H54 (cell line): ENCODE measurements at regions not wholly inside any gene's neighbourhood (a gene's known extent, or its start where the extent isn't known, plus 50 kb on each side); places are given as distances from the start of the nearest gene placed in this dataset.

Source experiments
- DNase-seq: peaks from one replicate; pipeline ENCODE4 v3.0.0; 2011; ENCODE audit warnings: low spot score, mixed read lengths; ENCODE audit not compliant: insufficient read length
- FAIRE-seq: peaks from 3 replicates; lab custom pipeline; 2011; peaks lifted over from hg19 to GRCh38; lab: Jason Lieb, UNC
- POLR2A ChIP-seq: IDR thresholded peaks from 2 replicates; pipeline ENCODE4 v1.6.1; 2011; ENCODE audit warnings: low read depth, mild to moderate bottlenecking, low read length

DNA sequence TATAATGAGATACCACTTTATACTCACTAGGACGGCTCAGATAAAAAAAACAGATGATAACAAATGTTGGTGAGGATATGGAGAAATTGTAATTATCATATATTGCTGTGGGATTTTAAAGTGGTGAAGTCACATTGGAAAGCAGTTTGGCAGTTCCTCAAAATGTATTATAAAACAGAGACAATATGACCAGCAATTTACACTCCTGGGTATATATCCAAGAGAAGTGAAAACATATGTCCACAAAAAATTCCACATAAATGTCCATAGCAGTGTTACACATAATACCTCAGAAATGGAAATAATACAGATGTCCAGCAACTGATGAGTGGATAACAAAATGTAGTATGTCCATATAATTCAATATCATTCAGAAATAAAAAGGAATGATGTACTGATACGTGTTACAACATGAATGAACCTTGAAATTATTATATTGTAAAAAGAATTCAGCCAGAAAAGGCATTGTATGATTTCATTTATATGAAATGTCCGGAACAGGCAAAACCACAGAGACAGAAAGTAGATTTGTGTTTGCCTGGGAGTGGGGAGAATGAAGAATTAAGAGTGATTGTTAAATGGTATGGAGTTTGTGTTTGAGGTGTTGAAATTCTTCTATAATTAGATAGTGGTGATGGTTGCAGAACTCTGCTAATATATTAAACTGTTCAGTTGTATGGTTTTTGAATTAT is 220.9 kb downstream of the SLC7A11 start:
- DNase-seq (no peak), FAIRE-seq (no peak)
- TF ChIP-seq POLR2A, result no peak

DNA sequence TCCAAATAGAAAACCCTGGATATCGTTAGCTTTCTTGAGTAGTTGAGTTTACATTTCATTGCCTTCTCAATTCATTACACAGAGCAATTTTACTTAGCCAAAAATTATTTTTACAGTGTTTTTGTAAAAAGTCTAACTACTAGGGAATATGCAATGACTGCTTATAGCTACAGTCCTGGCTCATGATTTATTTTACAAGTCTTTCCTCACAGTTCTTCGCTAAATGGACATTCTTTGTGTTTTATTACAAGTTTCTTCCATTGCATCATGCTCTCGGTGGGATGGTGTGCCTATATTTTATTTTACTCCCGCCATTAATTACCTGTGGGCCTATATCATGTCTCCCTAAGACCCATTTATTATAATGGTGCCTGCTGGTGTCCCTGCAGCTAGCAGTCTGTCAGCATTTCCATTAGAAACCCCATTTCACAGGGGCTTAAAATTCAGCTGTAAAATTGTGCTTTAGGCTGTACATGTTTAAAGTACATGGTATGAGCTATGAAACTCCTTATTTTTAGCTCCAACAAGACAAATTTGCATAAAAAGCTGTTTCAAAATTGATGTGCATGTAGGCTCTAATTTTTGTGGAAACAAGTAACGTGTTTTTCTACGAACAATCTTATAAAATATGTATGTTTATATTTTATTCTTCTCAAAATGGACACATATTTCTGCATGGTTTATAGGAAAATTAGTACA is 227.4 kb downstream of the SLC7A11 start:
- DNase-seq (no peak), FAIRE-seq (no peak)
- TF ChIP-seq POLR2A, result no peak

DNA sequence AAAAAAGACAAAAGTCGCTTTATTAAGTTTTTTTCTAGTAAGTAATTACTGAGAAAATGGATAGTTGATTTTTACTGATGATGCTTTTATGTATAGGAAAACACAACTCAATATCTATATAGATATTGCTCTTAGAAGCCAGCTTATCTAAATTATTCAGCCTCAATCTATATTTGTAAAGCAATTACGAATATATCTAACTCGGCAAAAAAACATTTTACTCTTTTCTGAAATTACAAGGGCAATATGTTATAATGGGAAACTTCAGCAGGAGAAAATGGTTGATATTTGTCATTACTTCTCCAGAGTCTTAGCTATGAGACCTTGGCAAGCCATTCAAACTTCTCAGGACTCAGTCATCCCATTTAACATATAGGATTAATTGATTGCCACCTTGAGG is 228.5 kb downstream of the SLC7A11 start:
- DNase-seq, result no peak
- TF ChIP-seq POLR2A, result no peak
- no peak for FAIRE-seq

DNA sequence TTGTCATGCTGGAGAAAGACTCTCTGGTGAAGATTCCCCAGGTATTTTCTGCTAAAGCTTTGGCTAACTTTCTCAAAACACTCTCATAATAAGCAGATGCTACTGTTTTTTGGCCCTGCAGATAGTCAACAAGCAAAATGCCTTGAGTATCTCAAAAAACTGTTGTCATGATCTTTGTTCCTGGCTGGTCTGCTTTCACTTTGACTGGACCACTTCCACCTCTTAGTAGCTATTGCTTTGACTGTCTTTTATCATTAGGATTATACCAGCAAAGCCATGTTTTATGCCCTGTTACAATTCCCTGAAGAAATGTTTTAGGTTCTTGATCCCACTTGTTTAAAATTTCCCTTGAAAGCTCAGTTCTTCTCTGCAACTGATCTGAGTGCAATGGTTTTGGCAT is 231.5 kb downstream of the SLC7A11 start:
- no peak for TF ChIP-seq POLR2A
- DNase-seq, result no peak
- FAIRE-seq, result no peak

DNA sequence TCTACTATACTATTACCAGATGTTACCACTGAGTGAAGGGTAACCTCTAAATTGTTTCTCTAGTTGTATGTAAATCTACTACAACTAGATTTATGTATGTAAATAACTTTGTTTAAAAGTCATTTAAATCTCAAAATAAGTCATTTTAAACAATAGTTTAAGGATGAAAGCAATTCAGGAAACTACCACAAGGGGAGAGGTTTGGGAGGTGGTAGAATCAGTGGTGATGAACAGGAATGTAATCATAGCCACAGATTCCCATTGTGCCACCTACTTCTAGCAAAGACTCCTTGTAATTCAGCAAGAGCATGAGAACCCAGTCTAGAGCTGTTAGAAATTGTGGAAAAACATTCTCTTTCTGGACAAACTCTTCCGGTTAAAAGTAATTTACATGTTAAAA is 234.6 kb downstream of the SLC7A11 start:
- FAIRE-seq (no peak), DNase-seq (no peak)
- no peak for TF ChIP-seq POLR2A

DNA sequence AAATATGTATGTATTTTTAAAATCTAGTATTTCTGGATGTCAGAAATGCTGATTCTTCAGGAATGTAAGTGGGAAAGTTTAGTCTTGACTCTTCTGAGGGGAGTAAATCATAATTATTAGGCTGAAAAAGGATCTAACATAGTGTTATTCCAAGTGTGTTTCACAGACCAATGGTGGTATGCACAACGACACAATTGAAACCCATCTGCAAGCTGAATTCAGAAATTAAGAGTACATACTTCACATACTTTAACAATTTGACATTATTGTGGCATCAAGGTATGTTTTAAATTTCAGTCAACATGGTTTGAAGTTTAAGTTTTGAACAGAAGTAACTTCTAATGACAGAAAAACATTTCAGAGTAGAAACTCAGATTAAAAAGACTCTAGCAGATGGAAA is 236.7 kb downstream of the SLC7A11 start:
- no peak for DNase-seq
- no peak for FAIRE-seq
- TF ChIP-seq POLR2A, result no peak

DNA sequence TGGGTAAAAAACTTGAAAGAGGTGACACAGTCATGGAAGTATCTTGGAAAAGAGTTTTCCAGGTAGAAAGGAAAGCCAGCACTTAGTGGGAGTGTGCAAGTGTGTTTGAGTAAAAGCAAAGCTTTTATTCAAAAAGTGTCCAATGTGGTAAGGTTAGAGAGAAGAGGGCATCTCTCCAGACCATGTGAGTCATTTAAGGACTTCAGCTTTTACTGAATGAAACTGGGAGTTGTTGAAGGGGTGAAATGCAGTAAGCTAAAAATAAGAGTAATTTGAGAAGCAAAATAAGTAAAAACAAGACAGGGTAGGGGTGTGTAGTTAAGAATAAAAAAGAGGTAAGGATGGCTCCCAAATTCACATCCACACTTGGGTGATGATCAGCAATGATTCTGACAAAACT is 238.9 kb downstream of the SLC7A11 start:
- no peak for FAIRE-seq
- no peak for TF ChIP-seq POLR2A

DNA sequence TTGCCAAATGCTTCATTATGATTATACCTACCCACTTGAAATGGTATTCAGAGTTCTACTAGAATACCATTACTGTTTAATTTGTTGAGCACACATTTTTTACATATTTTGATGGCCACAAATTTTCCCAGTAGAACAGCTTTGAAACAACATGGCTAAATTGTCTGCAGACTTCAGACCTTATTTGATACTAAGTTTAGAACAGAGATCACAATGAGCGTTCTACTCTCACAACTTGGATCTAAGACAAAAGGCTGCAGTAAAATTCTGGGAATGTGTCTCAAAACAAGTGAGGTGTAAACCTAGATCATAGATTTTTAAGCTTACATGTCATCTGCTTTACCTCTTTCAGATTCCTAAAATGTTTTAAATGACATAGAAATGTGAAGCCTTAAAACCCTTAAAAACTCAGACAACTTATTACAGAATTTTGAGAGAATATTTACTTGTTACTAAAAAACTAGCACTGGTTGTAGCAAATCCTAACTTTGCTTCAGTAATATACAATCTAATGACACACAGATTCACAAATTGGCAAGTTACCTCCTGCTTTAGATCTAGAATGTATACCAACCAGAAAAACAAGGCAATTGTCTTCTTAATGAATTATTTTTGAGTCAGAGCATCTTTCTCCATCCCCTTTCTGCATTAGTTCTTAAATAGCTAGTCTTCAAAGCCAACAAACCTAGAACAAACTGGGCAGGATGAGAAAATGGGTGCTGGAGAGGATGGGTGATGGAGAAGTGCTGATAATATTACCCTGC is 243.3 kb downstream of the SLC7A11 start:
- no peak for TF ChIP-seq POLR2A
- FAIRE-seq, result no peak
- no peak for DNase-seq

More for the DNA sequence above, 238.9 kb downstream of the SLC7A11 start:
- DNase-seq, result no peak

DNA sequence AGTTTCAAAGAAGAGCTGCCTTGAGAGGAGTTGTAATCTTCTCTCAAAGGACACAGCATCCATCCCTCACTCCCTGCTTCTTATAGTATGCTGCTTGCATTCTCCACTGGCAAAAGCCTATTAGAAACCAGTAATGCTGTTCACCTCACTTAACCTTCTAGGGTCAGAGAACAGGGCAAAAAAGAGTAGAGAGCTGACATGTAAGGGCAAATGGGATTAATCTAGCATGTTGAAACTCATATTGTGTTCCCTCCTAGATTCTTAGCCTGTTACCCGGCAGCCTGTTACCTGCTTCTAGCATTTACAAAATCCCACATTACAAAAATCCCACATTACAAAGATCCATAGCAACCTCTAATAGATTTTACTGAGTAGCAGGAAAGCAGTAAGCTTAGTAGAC is 244.7 kb downstream of the SLC7A11 start:
- no peak for TF ChIP-seq POLR2A
- FAIRE-seq (no peak), DNase-seq (no peak)

DNA sequence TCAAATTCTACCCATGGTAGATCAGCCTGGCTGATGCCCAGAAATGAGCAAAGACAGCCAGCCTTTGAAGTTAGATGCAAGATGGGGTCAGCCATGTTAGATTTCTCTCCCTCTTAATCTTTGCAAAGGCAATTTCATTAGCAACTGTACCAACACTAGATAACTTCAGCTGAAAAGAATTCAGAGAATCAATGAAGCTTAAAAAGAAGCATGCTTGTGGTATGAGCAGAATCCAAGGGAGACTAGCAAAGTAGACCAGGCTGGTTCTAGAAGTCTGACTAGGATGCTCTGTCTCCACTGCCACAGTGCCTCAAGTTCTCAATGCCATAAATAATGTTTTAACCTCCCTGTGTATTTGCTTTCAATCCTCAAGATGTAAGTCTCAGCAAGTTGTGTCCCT is 247.3 kb downstream of the SLC7A11 start:
- FAIRE-seq (no peak), DNase-seq (no peak)
- no peak for TF ChIP-seq POLR2A

DNA sequence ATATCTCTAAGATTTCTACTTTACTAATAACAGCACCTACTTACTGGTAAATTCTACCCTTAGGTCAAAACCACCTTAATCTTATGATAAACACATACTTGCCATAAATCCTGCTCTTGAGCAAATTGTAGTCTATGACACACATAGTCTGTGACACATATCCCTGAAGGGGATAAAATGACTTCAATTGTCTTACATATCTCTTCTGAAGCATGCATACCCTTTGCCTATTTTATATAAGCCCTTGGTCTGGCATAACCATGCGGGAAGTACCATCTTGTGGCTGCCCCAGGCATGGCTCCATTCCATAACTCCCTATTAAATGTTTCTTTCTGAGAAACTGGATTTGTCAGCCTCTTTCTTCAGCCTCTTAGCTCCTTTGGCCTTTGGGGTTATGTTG is 248.9 kb downstream of the SLC7A11 start:
- no peak for TF ChIP-seq POLR2A
- DNase-seq (no peak), FAIRE-seq (no peak)

DNA sequence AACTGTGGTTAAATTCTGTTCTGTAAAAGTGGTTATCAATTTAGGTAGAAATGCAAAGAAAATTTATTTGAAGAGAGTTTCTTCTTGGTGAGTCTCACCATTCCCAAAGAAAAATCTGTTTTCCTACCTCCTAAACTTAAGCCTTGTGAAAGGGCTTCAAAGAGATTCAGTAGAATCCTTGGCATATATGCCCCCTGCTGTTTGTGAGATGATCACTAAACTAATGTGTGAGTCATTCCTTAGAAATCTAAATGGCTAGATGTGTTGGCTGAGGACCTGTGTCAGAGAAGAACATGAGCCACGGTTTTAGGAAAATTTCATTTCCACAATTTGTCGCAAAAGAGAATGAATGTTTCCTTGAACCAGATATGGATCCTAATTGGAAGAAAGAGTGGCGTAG is 260.9 kb downstream of the SLC7A11 start:
- no peak for TF ChIP-seq POLR2A
- no peak for DNase-seq
- FAIRE-seq, result peak; percentile 60

DNA sequence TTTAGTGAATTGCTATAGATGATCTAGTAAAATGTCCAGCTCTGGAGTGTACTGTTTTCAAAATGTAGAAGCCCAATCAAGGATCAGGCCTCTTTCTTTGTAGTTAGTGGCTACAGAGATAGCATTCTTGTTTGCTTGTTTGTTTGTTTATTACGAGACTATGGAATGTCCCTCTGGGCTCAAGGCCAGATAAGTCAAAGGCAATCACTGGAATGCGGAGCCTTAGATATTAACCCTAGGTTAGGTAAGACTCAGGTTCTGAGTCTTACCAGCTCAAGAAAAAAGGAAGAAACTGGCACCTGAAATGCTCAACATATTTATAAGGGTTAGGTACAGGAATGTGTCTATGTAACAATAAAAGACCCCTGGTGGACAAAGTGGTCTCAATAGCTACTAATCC is 261.5 kb downstream of the SLC7A11 start:
- no peak for TF ChIP-seq POLR2A
- FAIRE-seq, result no peak
- DNase-seq, result no peak

DNA sequence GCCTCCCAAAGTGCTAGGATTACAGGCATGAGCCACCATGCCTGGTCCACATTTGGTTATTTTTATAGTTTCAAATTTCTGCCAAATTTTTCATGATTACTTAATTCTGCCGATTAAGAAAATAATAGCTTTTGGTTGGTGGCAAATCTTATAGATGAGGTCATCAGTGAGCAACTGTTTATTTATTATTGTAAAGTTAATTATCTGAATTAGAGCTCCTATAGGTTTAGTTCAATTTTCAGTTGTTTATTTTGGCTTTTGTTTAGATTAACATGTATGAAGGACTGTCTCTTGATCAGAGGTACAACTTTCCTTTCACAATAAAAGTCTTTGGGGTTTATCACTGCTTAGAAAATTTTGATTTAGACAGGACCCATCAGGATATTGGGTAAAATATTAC is 262.2 kb downstream of the SLC7A11 start:
- TF ChIP-seq POLR2A, result no peak
- DNase-seq, result no peak
- no peak for FAIRE-seq
